GM21360 (cell line): ENCODE measurements at regions not wholly inside any gene's neighbourhood (a gene's known extent, or its start where the extent isn't known, plus 50 kb on each side); places are given as distances from the start of the nearest gene placed in this dataset.
A peak's percentile ranks its signal among the peaks of the same experiment; 100 is the strongest.
"Not testable (repeated sequence)": the region's sequence is repeated elsewhere in the genome, so short reads cannot be mapped to it uniquely, and the experiment has no call there.

Source experiments
- ATAC-seq: cut with Tn5 transposase; IDR thresholded peaks from one replicate; pipeline ENCODE4 v1.9.1; 2021; ENCODE audit warnings: mild to moderate bottlenecking, moderate library complexity; ENCODE audit not compliant: unreplicated experiment

- no peak for ATAC-seq
Observed at GRCh38 chr10:27391325-27391724, 112.8 kb upstream of the RAB18 start.

GRCh38 chr10:27390681-27391080 is 113.4 kb upstream of the RAB18 start:
- no peak for ATAC-seq

- no peak for ATAC-seq
Observed at GRCh38 chr10:27388761-27389399, 115.2 kb upstream of the RAB18 start.

GRCh38 chr10:27383595-27384542 is 120.2 kb upstream of the RAB18 start:
- no peak for ATAC-seq

- ATAC-seq: no peak
Observed at GRCh38 chr10:27382176-27382575, 121.9 kb upstream of the RAB18 start.

GRCh38 chr10:27380929-27381358 is 123.2 kb upstream of the RAB18 start:
- no peak for ATAC-seq

- not testable (repeated sequence) for ATAC-seq
Observed at GRCh38 chr10:27379041-27379440, 125.1 kb upstream of the RAB18 start.

GRCh38 chr10:27373566-27374160 is 130.4 kb upstream of the RAB18 start:
- no peak for ATAC-seq

- ATAC-seq: no peak
Observed at GRCh38 chr10:27372095-27372494, 131.5 kb upstream of the ACBD5 start.

- not testable (repeated sequence) for ATAC-seq
Observed at GRCh38 chr10:27371375-27371774, 130.8 kb upstream of the ACBD5 start.

GRCh38 chr10:27369880-27370279 is 129.3 kb upstream of the ACBD5 start:
- no peak for ATAC-seq

- no peak for ATAC-seq
Observed at GRCh38 chr10:27368706-27369105, 128.1 kb upstream of the ACBD5 start.

GRCh38 chr10:27366769-27367168 is 126.2 kb upstream of the ACBD5 start:
- no peak for ATAC-seq

GRCh38 chr10:27364028-27364427 is 123.4 kb upstream of the ACBD5 start:
- ATAC-seq: no peak

- peak; percentile 85 for ATAC-seq
Observed at GRCh38 chr10:27360581-27361172, 120.1 kb upstream of the ACBD5 start.

GRCh38 chr10:27359792-27360355 is 119.3 kb upstream of the ACBD5 start:
- ATAC-seq: no peak

GRCh38 chr10:27356738-27357137 is 116.1 kb upstream of the ACBD5 start:
- no peak for ATAC-seq

GRCh38 chr10:27355918-27356573 is 115.4 kb upstream of the ACBD5 start:
- no peak for ATAC-seq

GRCh38 chr10:27354643-27355270 is 114.2 kb upstream of the ACBD5 start:
- ATAC-seq: peak; percentile 79

- ATAC-seq: peak; percentile 11
Observed at GRCh38 chr10:27354100-27354499, 113.5 kb upstream of the ACBD5 start.
